ENCODE measurements at regions not wholly inside any gene's neighbourhood (a gene's known extent, or its start where the extent isn't known, plus 50 kb on each side); places are given as distances from the start of the nearest gene placed in this dataset.
"Not testable (repeated sequence)": the region's sequence is repeated elsewhere in the genome, so short reads cannot be mapped to it uniquely, and the experiment has no call there.

GRCh38 chr12:60209521-60209920, 613.7 kb downstream of the SLC16A7 start:
- DNase-seq, result no peak
- H3K4me1 Mint-ChIP-seq, result peaks cover 0 to 6% of the 10 kb centered on the region in 2 donors
- H3K36me3 Mint-ChIP-seq, result peaks cover 0 to 6% (median 0%) of the 10 kb centered on the region in 3 donors
- peaks cover 5 to 29% (median 15%) of the 10 kb centered on the region in 6 donors for H3K9me3 Mint-ChIP-seq
- no peaks in the 10 kb centered on the region for H3K27me3 Mint-ChIP-seq (ENCODE audit: low read depth in 3 of 3)
- no peak overlapping the region for H3K27ac Mint-ChIP-seq
- peak overlapping the region in 1 of 5 donors; percentile 21 for H3K4me3 Mint-ChIP-seq

GRCh38 chr12:60209933-60210332, 614.1 kb downstream of the SLC16A7 start:
- Mint-ChIP-seq H3K4me3 (peak overlapping the region in 1 of 5 donors; percentile 21), H3K4me1 (peaks cover 0 to 6% of the 10 kb centered on the region in 2 donors), H3K9me3 (peaks cover 6 to 32% (median 16%) of the 10 kb centered on the region in 6 donors), H3K36me3 (peaks cover 0 to 6% (median 0%) of the 10 kb centered on the region in 3 donors), H3K27ac (no peak overlapping the region), H3K27me3 (ENCODE audit: low read depth in 3 of 3) (no peaks in the 10 kb centered on the region)
- DNase-seq, result no peak

- H3K9me3 Mint-ChIP-seq, result peaks cover 8 to 34% (median 20%) of the 10 kb centered on the region in 6 donors
- no peak overlapping the region for H3K4me3 Mint-ChIP-seq
- no peak for DNase-seq
- no peak overlapping the region for H3K27ac Mint-ChIP-seq
- H3K27me3 Mint-ChIP-seq (ENCODE audit: low read depth in 3 of 3), result no peaks in the 10 kb centered on the region
- H3K4me1 Mint-ChIP-seq, result peaks cover 0 to 6% of the 10 kb centered on the region in 2 donors
- H3K36me3 Mint-ChIP-seq, result peaks cover 0 to 6% (median 0%) of the 10 kb centered on the region in 3 donors
Observed at GRCh38 chr12:60210756-60211155, 614.9 kb downstream of the SLC16A7 start.

GRCh38 chr12:60211244-60211643, 615.4 kb downstream of the SLC16A7 start:
- Mint-ChIP-seq H3K4me3 (no peak overlapping the region), H3K27me3 (ENCODE audit: low read depth in 3 of 3) (no peaks in the 10 kb centered on the region), H3K27ac (no peak overlapping the region), H3K36me3 (peaks cover 0 to 6% (median 0%) of the 10 kb centered on the region in 3 donors), H3K4me1 (peaks cover 0 to 6% of the 10 kb centered on the region in 2 donors), H3K9me3 (peaks cover 8 to 35% (median 21%) of the 10 kb centered on the region in 6 donors)
- no peak for DNase-seq

GRCh38 chr12:60212159-60213000, 616.6 kb downstream of the SLC16A7 start:
- no peak overlapping the region for H3K4me3 Mint-ChIP-seq
- H3K9me3 Mint-ChIP-seq, result peaks cover 8 to 35% (median 21%) of the 10 kb centered on the region in 6 donors
- H3K4me1 Mint-ChIP-seq, result peaks cover 0 to 6% of the 10 kb centered on the region in 2 donors
- DNase-seq, result no peak
- H3K27me3 Mint-ChIP-seq (ENCODE audit: low read depth in 3 of 3), result no peaks in the 10 kb centered on the region
- H3K36me3 Mint-ChIP-seq, result peaks cover 0 to 6% (median 0%) of the 10 kb centered on the region in 3 donors
- H3K27ac Mint-ChIP-seq, result no peak overlapping the region

GRCh38 chr12:60213272-60213671, 617.4 kb downstream of the SLC16A7 start:
- not testable (repeated sequence) for H3K36me3 Mint-ChIP-seq; H3K4me1 Mint-ChIP-seq; H3K27me3 Mint-ChIP-seq (ENCODE audit: low read depth in 3 of 3); DNase-seq; H3K27ac Mint-ChIP-seq; H3K4me3 Mint-ChIP-seq
- H3K9me3 Mint-ChIP-seq, result peaks cover 8 to 37% (median 21%) of the 10 kb centered on the region in 6 donors

GRCh38 chr12:60216226-60216625, 620.4 kb downstream of the SLC16A7 start:
- H3K27ac Mint-ChIP-seq, result no peak overlapping the region
- no peak overlapping the region for H3K4me3 Mint-ChIP-seq
- H3K36me3 Mint-ChIP-seq, result peaks cover 0 to 6% (median 0%) of the 10 kb centered on the region in 3 donors
- DNase-seq, result no peak
- H3K4me1 Mint-ChIP-seq, result no peaks in the 10 kb centered on the region
- H3K9me3 Mint-ChIP-seq, result peaks cover 8 to 47% (median 26%) of the 10 kb centered on the region in 6 donors
- H3K27me3 Mint-ChIP-seq (ENCODE audit: low read depth in 3 of 3), result no peaks in the 10 kb centered on the region

- no peaks in the 10 kb centered on the region for H3K36me3 Mint-ChIP-seq
- no peak overlapping the region for H3K27ac Mint-ChIP-seq
- H3K9me3 Mint-ChIP-seq, result peaks cover 14 to 52% (median 23%) of the 10 kb centered on the region in 6 donors
- DNase-seq, result no peak
- H3K4me1 Mint-ChIP-seq, result no peaks in the 10 kb centered on the region
- no peak overlapping the region for H3K4me3 Mint-ChIP-seq
- peaks cover 0 to 5% (median 0%) of the 10 kb centered on the region in 3 donors for H3K27me3 Mint-ChIP-seq (ENCODE audit: low read depth in 3 of 3)
Observed at GRCh38 chr12:60223242-60223641, 627.4 kb downstream of the SLC16A7 start.

GRCh38 chr12:60225216-60226000, 629.6 kb downstream of the SLC16A7 start:
- DNase-seq, result no peak
- H3K4me3 Mint-ChIP-seq, result no peak overlapping the region
- no peaks in the 10 kb centered on the region for H3K4me1 Mint-ChIP-seq
- H3K9me3 Mint-ChIP-seq, result peaks cover 14 to 56% (median 22%) of the 10 kb centered on the region in 6 donors
- H3K36me3 Mint-ChIP-seq, result no peaks in the 10 kb centered on the region
- no peak overlapping the region for H3K27ac Mint-ChIP-seq
- peaks cover 0 to 5% (median 0%) of the 10 kb centered on the region in 3 donors for H3K27me3 Mint-ChIP-seq (ENCODE audit: low read depth in 3 of 3)

- Mint-ChIP-seq H3K36me3 (no peaks in the 10 kb centered on the region), H3K27me3 (ENCODE audit: low read depth in 3 of 3) (peaks cover 0 to 4% (median 0%) of the 10 kb centered on the region in 3 donors), H3K4me1 (no peaks in the 10 kb centered on the region), H3K4me3 (no peak overlapping the region), H3K9me3 (peaks cover 16 to 53% (median 23%) of the 10 kb centered on the region in 6 donors), H3K27ac (no peak overlapping the region)
- no peak for DNase-seq
Observed at GRCh38 chr12:60227916-60228315, 632.1 kb downstream of the SLC16A7 start.

- no peak overlapping the region for H3K27ac Mint-ChIP-seq
- H3K4me1 Mint-ChIP-seq, result no peaks in the 10 kb centered on the region
- H3K36me3 Mint-ChIP-seq, result no peaks in the 10 kb centered on the region
- DNase-seq, result no peak
- H3K27me3 Mint-ChIP-seq (ENCODE audit: low read depth in 3 of 3), result peaks cover 0 to 4% (median 0%) of the 10 kb centered on the region in 3 donors
- H3K4me3 Mint-ChIP-seq, result no peak overlapping the region
- peaks cover 13 to 53% (median 23%) of the 10 kb centered on the region in 6 donors for H3K9me3 Mint-ChIP-seq
Observed at GRCh38 chr12:60230056-60230455, 634.2 kb downstream of the SLC16A7 start.

GRCh38 chr12:60231303-60231702, 635.5 kb downstream of the SLC16A7 start:
- DNase-seq, result no peak
- Mint-ChIP-seq H3K4me3 (no peak overlapping the region), H3K36me3 (no peaks in the 10 kb centered on the region), H3K4me1 (no peaks in the 10 kb centered on the region), H3K9me3 (peaks cover 12 to 57% (median 26%) of the 10 kb centered on the region in 6 donors), H3K27me3 (ENCODE audit: low read depth in 3 of 3) (peaks cover 0 to 2% (median 0%) of the 10 kb centered on the region in 3 donors), H3K27ac (no peak overlapping the region)

- no peaks in the 10 kb centered on the region for H3K4me1 Mint-ChIP-seq
- DNase-seq, result no peak
- peaks cover 0 to 2% (median 0%) of the 10 kb centered on the region in 3 donors for H3K27me3 Mint-ChIP-seq (ENCODE audit: low read depth in 3 of 3)
- H3K36me3 Mint-ChIP-seq, result no peaks in the 10 kb centered on the region
- H3K9me3 Mint-ChIP-seq, result peaks cover 13 to 61% (median 27%) of the 10 kb centered on the region in 6 donors
- no peak overlapping the region for H3K4me3 Mint-ChIP-seq
- no peak overlapping the region for H3K27ac Mint-ChIP-seq
Observed at GRCh38 chr12:60231976-60232907, 636.4 kb downstream of the SLC16A7 start.

Measured in immature natural killer cell (primary cell).